HUES6 (cell line): ENCODE measurements at regions not wholly inside any gene's neighbourhood (a gene's known extent, or its start where the extent isn't known, plus 50 kb on each side); places are given as distances from the start of the nearest gene placed in this dataset.
"Not testable (repeated sequence)": the region's sequence is repeated elsewhere in the genome, so short reads cannot be mapped to it uniquely, and the experiment has no call there.

Source experiments
- H3K27ac ChIP-seq: 2 replicates; pipeline ENCODE4 v1.7.0; 2013; ENCODE audit warnings: low read depth, mild to moderate bottlenecking, low read length, inconsistent platforms
- H3K27me3 ChIP-seq: 2 replicates; pipeline ENCODE4 v1.6.1; 2013; ENCODE audit warnings: low read length; ENCODE audit not compliant: control insufficient read depth, insufficient read depth
- H3K36me3 ChIP-seq: 2 replicates; pipeline ENCODE4 v1.6.1; 2013; ENCODE audit warnings: low read length; ENCODE audit not compliant: control insufficient read depth, insufficient read depth
- H3K4me1 ChIP-seq: 2 replicates; pipeline ENCODE4 v1.6.1; 2013; ENCODE audit warnings: low read length; ENCODE audit not compliant: control insufficient read depth, insufficient read depth
- H3K4me3 ChIP-seq: 2 replicates; pipeline ENCODE4 v1.5.1; 2013; ENCODE audit warnings: low read depth, low read length
- H3K9ac ChIP-seq: one replicate; pipeline ENCODE4 v1.6.1; 2013; ENCODE audit warnings: mild to moderate bottlenecking, low read length
- H3K9me3 ChIP-seq: 2 replicates; pipeline ENCODE4 v1.6.1; 2013; ENCODE audit warnings: low read depth, low read length; ENCODE audit not compliant: control insufficient read depth, insufficient read depth

GRCh38 chr10:3391657-3392056 is 219.1 kb upstream of the PITRM1 start:
- Histone ChIP-seq H3K9me3 (peaks cover 11% of the 10 kb centered on the region), H3K4me3 (no peak overlapping the region), H3K36me3 (no peaks in the 10 kb centered on the region), H3K4me1 (no peaks in the 10 kb centered on the region), H3K9ac (no peak overlapping the region), H3K27me3 (no peaks in the 10 kb centered on the region), H3K27ac (no peak overlapping the region)

- H3K27me3 ChIP-seq = no peaks in the 10 kb centered on the region
- no peaks in the 10 kb centered on the region for H3K4me1 ChIP-seq
- no peak overlapping the region for H3K27ac ChIP-seq
- H3K36me3 ChIP-seq = no peaks in the 10 kb centered on the region
- H3K9me3 ChIP-seq = peaks cover 14% of the 10 kb centered on the region
- H3K4me3 ChIP-seq = no peak overlapping the region
- H3K9ac ChIP-seq = no peak overlapping the region
Measured at GRCh38 chr10:3389130-3389529, 216.5 kb upstream of the PITRM1 start.

GRCh38 chr10:3385487-3385886 is 212.9 kb upstream of the PITRM1 start:
- Histone ChIP-seq H3K27me3 (no peaks in the 10 kb centered on the region), H3K9ac (no peak overlapping the region), H3K4me1 (no peaks in the 10 kb centered on the region), H3K27ac (no peak overlapping the region), H3K4me3 (no peak overlapping the region), H3K36me3 (no peaks in the 10 kb centered on the region), H3K9me3 (peaks cover 12% of the 10 kb centered on the region)

GRCh38 chr10:3382092-3382491 is 209.5 kb upstream of the PITRM1 start:
- no peak overlapping the region for H3K9ac ChIP-seq
- no peaks in the 10 kb centered on the region for H3K27me3 ChIP-seq
- H3K9me3 ChIP-seq = peaks cover 12% of the 10 kb centered on the region
- H3K36me3 ChIP-seq = no peaks in the 10 kb centered on the region
- H3K4me1 ChIP-seq = no peaks in the 10 kb centered on the region
- no peak overlapping the region for H3K4me3 ChIP-seq
- H3K27ac ChIP-seq = no peak overlapping the region

DNA sequence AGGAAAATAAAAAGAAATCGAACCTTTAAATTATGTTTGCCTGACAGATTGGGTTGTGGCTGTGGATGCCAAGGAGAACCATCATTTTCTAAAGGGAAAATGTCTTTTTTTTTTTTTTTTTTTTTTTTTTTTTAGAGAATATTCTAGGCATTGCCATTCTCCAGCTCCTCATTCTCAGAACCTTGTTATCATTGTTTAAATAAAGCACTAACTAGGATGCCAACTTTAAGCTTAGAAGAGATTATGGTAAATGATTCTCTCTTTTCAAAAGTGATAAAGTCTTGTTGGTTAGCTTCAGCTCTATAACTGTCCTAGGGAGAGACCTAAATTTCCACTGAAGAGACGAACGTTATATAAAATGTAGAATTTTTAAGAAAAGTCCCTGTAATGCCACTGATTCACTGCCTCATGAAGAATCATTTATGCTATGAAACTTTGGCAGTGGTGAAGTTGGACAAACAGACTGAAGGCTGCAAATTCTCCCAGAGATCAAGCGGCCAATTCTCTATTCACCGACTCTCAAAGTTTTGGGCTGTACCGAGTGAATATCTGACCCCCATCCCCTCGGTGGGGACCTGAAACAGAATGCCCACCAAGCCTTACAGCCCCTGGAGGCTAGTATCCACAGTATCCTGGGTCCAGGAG is 207.9 kb upstream of the PITRM1 start:
- H3K27me3 ChIP-seq = no peaks in the 10 kb centered on the region
- H3K27ac ChIP-seq = no peak overlapping the region
- peaks cover 5% of the 10 kb centered on the region for H3K9me3 ChIP-seq
- no peaks in the 10 kb centered on the region for H3K4me1 ChIP-seq
- H3K36me3 ChIP-seq = no peaks in the 10 kb centered on the region
- H3K9ac ChIP-seq = no peak overlapping the region
- H3K4me3 ChIP-seq = no peak overlapping the region

GRCh38 chr10:3376631-3377030 is 204.0 kb upstream of the PITRM1 start:
- 0 out of 2 replicates have a peak, but pooled peaks cover under 1% of the 10 kb centered on the region for H3K9me3 ChIP-seq
- H3K27me3 ChIP-seq = no peaks in the 10 kb centered on the region
- no peaks in the 10 kb centered on the region for H3K36me3 ChIP-seq
- H3K9ac ChIP-seq = no peak overlapping the region
- H3K4me3 ChIP-seq = no peak overlapping the region
- no peak overlapping the region for H3K27ac ChIP-seq
- H3K4me1 ChIP-seq = no peaks in the 10 kb centered on the region

DNA sequence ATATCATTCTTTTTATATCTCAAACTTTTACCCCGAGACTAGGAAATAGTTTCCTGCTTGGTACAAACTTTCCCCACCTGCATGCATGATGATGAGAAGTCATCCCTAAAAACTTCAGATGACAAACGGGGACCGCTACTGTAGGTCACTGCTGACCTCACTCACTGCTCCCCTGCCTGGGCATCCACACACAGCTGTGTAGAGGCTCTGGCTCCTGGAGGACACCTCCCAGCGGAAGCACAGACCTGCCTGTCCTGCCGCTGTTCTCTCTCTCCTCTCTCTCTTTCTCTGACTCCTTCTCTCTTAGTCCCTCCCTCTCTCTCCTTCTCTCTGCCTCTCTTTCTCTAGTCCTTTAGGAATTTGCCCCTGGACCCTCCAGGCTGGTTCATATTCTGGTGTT is 202.9 kb upstream of the PITRM1 start:
- Histone ChIP-seq H3K27ac (no peak overlapping the region), H3K4me1 (no peaks in the 10 kb centered on the region), H3K36me3 (no peaks in the 10 kb centered on the region), H3K9me3 (0 out of 2 replicates have a peak, but pooled peaks cover 3% of the 10 kb centered on the region), H3K9ac (no peak overlapping the region), H3K4me3 (no peak overlapping the region), H3K27me3 (no peaks in the 10 kb centered on the region)

DNA sequence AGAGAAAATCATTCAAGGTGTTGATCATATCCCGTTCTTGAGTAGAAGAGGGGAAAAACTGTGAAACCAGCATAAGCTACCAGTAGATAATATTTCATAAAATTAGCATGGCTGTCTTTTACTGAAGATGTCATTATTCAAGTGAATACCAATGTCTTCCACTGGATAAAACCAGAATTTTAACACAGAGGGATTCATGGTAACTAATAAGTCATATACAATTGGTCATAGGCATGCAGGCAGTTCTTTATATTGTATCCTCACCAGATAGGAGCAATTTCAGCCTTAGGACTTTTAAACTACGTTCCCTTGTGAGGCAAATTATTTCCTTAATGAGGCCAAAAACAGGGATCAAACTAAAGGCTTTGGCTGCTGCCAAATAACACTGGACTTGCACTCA is 202.3 kb upstream of the PITRM1 start:
- Histone ChIP-seq H3K4me3 (no peak overlapping the region), H3K27ac (no peak overlapping the region), H3K36me3 (no peaks in the 10 kb centered on the region), H3K9me3 (0 out of 2 replicates have a peak, but pooled peaks cover 3% of the 10 kb centered on the region), H3K4me1 (no peaks in the 10 kb centered on the region), H3K27me3 (no peaks in the 10 kb centered on the region), H3K9ac (no peak overlapping the region)

GRCh38 chr10:3373374-3374027 is 200.9 kb upstream of the PITRM1 start:
- not testable (repeated sequence) for H3K27me3 ChIP-seq, H3K36me3 ChIP-seq, H3K27ac ChIP-seq, H3K4me3 ChIP-seq, H3K4me1 ChIP-seq, H3K9me3 ChIP-seq, H3K9ac ChIP-seq

GRCh38 chr10:3372281-3372680 is 199.7 kb upstream of the PITRM1 start:
- no peaks in the 10 kb centered on the region for H3K27me3 ChIP-seq
- H3K4me3 ChIP-seq = no peak overlapping the region
- no peaks in the 10 kb centered on the region for H3K4me1 ChIP-seq
- H3K27ac ChIP-seq = no peak overlapping the region
- H3K36me3 ChIP-seq = no peaks in the 10 kb centered on the region
- 0 out of 2 replicates have a peak, but pooled peaks cover 3% of the 10 kb centered on the region for H3K9me3 ChIP-seq
- H3K9ac ChIP-seq = no peak overlapping the region

GRCh38 chr10:3371624-3372023 is 199.0 kb upstream of the PITRM1 start:
- not testable (repeated sequence) for H3K9ac ChIP-seq, H3K36me3 ChIP-seq, H3K4me1 ChIP-seq, H3K9me3 ChIP-seq, H3K27ac ChIP-seq, H3K4me3 ChIP-seq, H3K27me3 ChIP-seq
